Activated T-helper 1 cell treated with anti-CD3 and anti-CD28 coated beads, Interleukin-12 subunit alpha, Interleukin-12 subunit beta, Interleukin-2, Interleukin-4 antibody, amounts not matched to agents 30 ng/mL and 10 ng/mL and 1 ng/mL, durations not matched to agents 14 hours and 24 hours and 36 hours (primary cell): ENCODE measurements at regions not wholly inside any gene's neighbourhood (a gene's known extent, or its start where the extent isn't known, plus 50 kb on each side); places are given as distances from the start of the nearest gene placed in this dataset.
A peak's percentile ranks its signal among the peaks of the same experiment; 100 is the strongest.
"Not testable (repeated sequence)": the region's sequence is repeated elsewhere in the genome, so short reads cannot be mapped to it uniquely, and the experiment has no call there.

Experiments
- DNase-seq: peaks from one replicate; pipeline ENCODE4 v3.0.0; 2021; ENCODE audit warnings: low spot score
- H3K27ac Mint-ChIP-seq: one replicate; pipeline ENCODE4 v1.8.0; 2021; ENCODE audit warnings: mild to moderate bottlenecking, mixed read lengths
- H3K27me3 Mint-ChIP-seq: one replicate; pipeline ENCODE4 v1.8.0; 2022; ENCODE audit warnings: mild to moderate bottlenecking, moderate library complexity, mixed read lengths; ENCODE audit not compliant: insufficient read depth
- H3K36me3 Mint-ChIP-seq: one replicate; pipeline ENCODE4 v1.8.0; 2021; ENCODE audit warnings: low read depth, mixed read lengths
- H3K4me1 Mint-ChIP-seq: one replicate; pipeline ENCODE4 v1.8.0; 2021; ENCODE audit warnings: low read depth, mixed read lengths
- H3K4me3 Mint-ChIP-seq: one replicate; pipeline ENCODE4 v1.8.0; 2021; ENCODE audit warnings: mild to moderate bottlenecking, moderate library complexity, mixed read lengths
- H3K9me3 Mint-ChIP-seq: one replicate; pipeline ENCODE4 v1.8.0; 2021; ENCODE audit warnings: mixed read lengths
- intact Hi-C: fragments of 100-400 bp; cut with micrococcal nuclease; formaldehyde crosslinking; loops from one replicate; pipeline ENCODE4 v1.15.1; 2024

DNA sequence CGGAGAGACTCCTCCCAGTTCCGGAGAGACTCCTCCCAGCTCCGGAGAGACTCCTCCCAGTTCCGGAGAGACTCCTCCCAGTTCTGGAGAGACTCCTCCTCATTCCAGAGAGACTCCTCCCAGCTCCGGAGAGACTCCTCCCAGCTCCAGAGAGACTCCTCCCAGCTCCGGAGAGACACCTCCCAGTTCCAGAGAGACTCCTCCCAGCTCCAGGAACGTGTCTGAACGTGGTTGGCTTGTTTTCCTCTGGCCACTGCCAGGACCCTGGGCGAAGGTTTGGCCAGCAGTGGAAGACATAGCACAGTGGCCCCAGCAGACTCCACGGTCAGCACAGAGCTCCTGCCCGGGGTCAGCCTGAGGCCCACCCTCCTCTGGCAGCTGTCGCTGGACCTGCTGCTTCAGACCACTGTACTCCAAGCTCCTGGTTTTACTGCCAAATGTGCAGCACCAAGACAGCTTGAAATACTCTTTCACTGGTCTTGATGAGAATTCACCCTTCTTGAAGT lies 122.3 kb upstream of the AFDN start:
- H3K27me3 Mint-ChIP-seq, result peaks cover 24% of the 10 kb centered on the region

DNA sequence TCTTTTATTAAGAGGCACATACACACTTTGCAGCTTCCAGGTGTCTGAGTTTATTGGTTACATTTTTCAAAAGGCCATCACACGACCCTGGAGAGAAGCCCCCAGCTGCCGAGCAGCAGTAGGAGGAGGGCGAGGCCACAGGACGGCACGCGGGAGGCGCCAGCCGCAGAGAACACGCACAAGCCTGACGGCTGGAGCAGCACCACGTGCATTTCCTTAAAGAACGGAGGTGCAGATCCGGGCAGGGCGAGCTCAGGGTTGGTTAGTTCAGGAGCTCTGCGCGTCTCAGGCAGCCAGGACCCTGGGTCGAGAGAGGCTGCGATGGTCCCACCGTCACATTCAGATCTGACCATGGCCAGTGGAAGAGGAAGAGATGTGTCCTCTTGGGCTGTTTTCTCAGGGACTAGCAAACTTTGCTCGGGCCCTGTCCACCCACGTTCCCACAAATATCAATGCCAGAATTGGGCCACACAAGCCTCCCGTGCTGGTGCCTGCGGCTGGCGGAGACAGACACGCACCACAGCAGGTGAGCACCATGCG lies 121.4 kb upstream of the AFDN start:
- Mint-ChIP-seq H3K9me3 (no peaks in the 10 kb centered on the region), H3K36me3 (peaks cover 5% of the 10 kb centered on the region), H3K4me3 (no peak overlapping the region), H3K27ac (no peak overlapping the region), H3K4me1 (peaks cover 60% of the 10 kb centered on the region), H3K27me3 (peaks cover 28% of the 10 kb centered on the region)
- intact Hi-C loops, result loop anchor here (5.0 to 10.0 kb wide), 2 partner anchors 192 to 1290 kb away; no protein-coding TSS in a partner anchor
- no peak for DNase-seq

More for the DNA sequence above, 122.3 kb upstream of the AFDN start:
- Mint-ChIP-seq H3K4me1 (peaks cover 64% of the 10 kb centered on the region), H3K27ac (no peak overlapping the region), H3K9me3 (no peaks in the 10 kb centered on the region), H3K4me3 (no peak overlapping the region), H3K36me3 (peaks cover 5% of the 10 kb centered on the region)
- intact Hi-C loops, result loop anchor here (10.0 kb wide), 1 partner anchor 1290 kb away; no protein-coding TSS in a partner anchor
- DNase-seq, result no peak

GRCh38 chr6:167706313-167707109 lies 120.2 kb upstream of the AFDN start:
- H3K27me3 Mint-ChIP-seq, result peaks cover 37% of the 10 kb centered on the region
- peaks cover 50% of the 10 kb centered on the region for H3K4me1 Mint-ChIP-seq
- H3K9me3 Mint-ChIP-seq, result no peaks in the 10 kb centered on the region
- peak; percentile 77 for DNase-seq
- peak overlapping the region; percentile 63 for H3K4me3 Mint-ChIP-seq
- intact Hi-C loops, result loop anchor here (1.0 to 10.0 kb wide), 6 partner anchors 7 to 1292 kb away; no protein-coding TSS in a partner anchor
- peak overlapping the region; percentile 95 for H3K27ac Mint-ChIP-seq
- peaks cover 2% of the 10 kb centered on the region for H3K36me3 Mint-ChIP-seq

DNA sequence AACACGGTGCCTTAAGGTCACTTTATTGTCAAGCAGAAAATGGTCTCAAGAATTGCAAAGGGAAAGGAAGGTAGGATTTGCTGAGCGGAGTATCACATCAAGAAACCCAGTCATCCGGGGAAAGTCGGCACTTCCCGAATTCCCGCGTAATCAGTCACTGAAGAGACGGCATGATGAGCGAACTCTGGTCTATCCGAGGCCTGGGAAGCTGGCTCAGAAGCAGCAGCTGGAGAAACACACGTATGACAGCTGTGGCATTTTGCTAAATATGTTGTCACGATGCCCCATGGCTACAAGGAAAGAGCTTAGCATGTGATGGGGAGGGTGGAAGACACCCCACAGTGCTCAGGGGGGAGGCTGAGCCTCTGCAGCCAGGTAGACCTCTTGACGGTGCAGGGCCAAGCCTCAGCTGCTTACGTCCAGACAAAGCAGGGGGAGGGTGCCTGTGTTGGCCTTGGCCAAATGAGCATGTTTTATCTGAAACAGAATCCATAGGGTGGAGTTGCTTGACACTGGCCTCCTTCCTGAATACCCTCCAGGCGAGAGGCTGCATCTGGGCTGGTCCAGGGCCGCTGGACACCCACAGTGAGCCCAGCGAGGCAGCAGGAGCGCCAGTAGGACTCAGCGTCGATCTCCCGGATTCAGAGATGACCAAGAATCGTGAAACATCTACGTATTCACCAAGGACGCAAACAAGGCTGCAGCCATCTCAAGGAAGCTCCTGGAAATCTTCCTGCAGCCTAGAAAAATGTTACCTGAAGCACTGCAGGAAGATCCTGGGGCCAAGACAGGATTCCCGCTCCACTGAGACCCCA lies 118.8 kb upstream of the AFDN start:
- intact Hi-C loops, result loop anchor here (1.0 to 10.0 kb wide), 6 partner anchors 9 to 1293 kb away; no protein-coding TSS in a partner anchor
- no peaks in the 10 kb centered on the region for H3K9me3 Mint-ChIP-seq
- H3K27ac Mint-ChIP-seq, result no peak overlapping the region
- peaks cover 49% of the 10 kb centered on the region for H3K27me3 Mint-ChIP-seq
- peaks cover 2% of the 10 kb centered on the region for H3K36me3 Mint-ChIP-seq
- DNase-seq, result no peak
- peaks cover 46% of the 10 kb centered on the region for H3K4me1 Mint-ChIP-seq
- H3K4me3 Mint-ChIP-seq, result no peak overlapping the region

DNA sequence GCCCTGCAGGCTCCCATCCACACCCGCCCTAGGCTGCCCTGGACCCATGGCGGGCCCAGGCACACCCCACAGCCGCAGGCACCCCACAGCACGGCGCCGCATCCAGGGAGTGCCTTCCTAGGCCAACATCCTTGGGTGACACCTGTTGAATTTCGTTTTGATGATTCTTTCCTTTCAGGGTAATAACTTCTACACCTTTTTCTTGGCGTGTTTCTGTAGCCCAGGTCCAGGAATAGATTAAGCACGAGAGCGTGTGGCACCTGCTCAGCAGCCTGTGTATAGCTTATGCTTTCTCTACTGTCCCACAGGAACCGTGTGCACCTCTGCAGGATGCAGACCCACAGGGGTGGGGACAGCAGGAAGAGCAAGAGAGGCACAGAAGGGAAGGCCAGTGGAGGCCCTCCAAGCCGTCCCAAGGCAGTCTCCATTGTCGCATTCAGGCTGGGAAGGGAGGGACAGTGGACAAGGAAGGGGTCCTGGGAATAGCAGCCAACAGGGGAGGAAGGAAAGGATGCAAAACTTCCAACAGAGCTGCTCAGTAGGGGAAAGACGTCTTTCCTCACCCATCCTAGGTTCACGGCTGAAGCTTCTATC lies 118.1 kb upstream of the AFDN start:
- Mint-ChIP-seq H3K9me3 (no peaks in the 10 kb centered on the region), H3K27ac (no peak overlapping the region), H3K27me3 (peaks cover 53% of the 10 kb centered on the region), H3K36me3 (peaks cover 2% of the 10 kb centered on the region), H3K4me1 (peaks cover 46% of the 10 kb centered on the region), H3K4me3 (no peak overlapping the region)
- no peak for DNase-seq
- intact Hi-C loops, result loop anchor here (5.0 to 10.0 kb wide), 2 partner anchors 189 to 1294 kb away; no protein-coding TSS in a partner anchor

- Mint-ChIP-seq H3K27ac (no peak overlapping the region), H3K36me3 (peaks cover 2% of the 10 kb centered on the region), H3K4me3 (no peak overlapping the region), H3K9me3 (no peaks in the 10 kb centered on the region), H3K27me3 (peaks cover 59% of the 10 kb centered on the region), H3K4me1 (peaks cover 46% of the 10 kb centered on the region)
- DNase-seq, result no peak
- intact Hi-C loops, result loop anchor here (5.0 to 10.0 kb wide), 2 partner anchors 188 to 1294 kb away; no protein-coding TSS in a partner anchor
Observed at GRCh38 chr6:167709196-167709595, 117.5 kb upstream of the AFDN start.

GRCh38 chr6:167709776-167710336 lies 116.9 kb upstream of the AFDN start:
- H3K9me3 Mint-ChIP-seq, DNase-seq, H3K27ac Mint-ChIP-seq, H3K4me3 Mint-ChIP-seq, H3K36me3 Mint-ChIP-seq: not testable (repeated sequence)
- peaks cover 42% of the 10 kb centered on the region for H3K4me1 Mint-ChIP-seq
- intact Hi-C loops, result loop anchor here (5.0 to 10.0 kb wide), 2 partner anchors 187 to 1295 kb away; no protein-coding TSS in a partner anchor
- peaks cover 65% of the 10 kb centered on the region for H3K27me3 Mint-ChIP-seq

GRCh38 chr6:167710363-167710920 lies 116.3 kb upstream of the AFDN start:
- Mint-ChIP-seq H3K4me1 (peaks cover 36% of the 10 kb centered on the region), H3K27ac (no peak overlapping the region), H3K4me3 (no peak overlapping the region), H3K27me3 (peaks cover 69% of the 10 kb centered on the region), H3K36me3 (peaks cover 2% of the 10 kb centered on the region), H3K9me3 (no peaks in the 10 kb centered on the region)
- no peak for DNase-seq
- intact Hi-C loops, result no loop called here

DNA sequence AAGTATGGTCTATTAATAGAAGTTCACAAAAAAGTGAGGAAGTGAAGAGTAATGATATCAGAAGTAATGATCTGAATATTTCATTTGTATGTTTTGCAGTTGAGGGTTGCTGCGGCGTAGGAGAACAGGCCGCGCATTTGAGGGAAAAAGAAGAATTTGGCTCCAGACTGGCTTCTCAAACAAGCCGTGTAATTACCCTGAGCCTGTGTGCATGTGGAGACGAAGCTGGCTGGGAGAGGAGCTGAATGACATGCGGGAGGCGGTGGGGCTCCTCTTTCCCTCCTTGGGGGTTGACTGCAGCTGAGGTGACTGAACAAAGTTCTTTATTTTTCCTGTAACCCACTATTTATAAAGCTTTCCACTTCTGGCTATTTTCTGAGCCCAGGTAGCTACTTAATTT lies 115.5 kb upstream of the AFDN start:
- intact Hi-C loops, result no loop called here
- Mint-ChIP-seq H3K27ac (no peak overlapping the region), H3K27me3 (peaks cover 75% of the 10 kb centered on the region), H3K9me3 (no peaks in the 10 kb centered on the region), H3K4me3 (no peak overlapping the region), H3K36me3 (peaks cover under 1% of the 10 kb centered on the region), H3K4me1 (peaks cover 29% of the 10 kb centered on the region)
- DNase-seq, result no peak

DNA sequence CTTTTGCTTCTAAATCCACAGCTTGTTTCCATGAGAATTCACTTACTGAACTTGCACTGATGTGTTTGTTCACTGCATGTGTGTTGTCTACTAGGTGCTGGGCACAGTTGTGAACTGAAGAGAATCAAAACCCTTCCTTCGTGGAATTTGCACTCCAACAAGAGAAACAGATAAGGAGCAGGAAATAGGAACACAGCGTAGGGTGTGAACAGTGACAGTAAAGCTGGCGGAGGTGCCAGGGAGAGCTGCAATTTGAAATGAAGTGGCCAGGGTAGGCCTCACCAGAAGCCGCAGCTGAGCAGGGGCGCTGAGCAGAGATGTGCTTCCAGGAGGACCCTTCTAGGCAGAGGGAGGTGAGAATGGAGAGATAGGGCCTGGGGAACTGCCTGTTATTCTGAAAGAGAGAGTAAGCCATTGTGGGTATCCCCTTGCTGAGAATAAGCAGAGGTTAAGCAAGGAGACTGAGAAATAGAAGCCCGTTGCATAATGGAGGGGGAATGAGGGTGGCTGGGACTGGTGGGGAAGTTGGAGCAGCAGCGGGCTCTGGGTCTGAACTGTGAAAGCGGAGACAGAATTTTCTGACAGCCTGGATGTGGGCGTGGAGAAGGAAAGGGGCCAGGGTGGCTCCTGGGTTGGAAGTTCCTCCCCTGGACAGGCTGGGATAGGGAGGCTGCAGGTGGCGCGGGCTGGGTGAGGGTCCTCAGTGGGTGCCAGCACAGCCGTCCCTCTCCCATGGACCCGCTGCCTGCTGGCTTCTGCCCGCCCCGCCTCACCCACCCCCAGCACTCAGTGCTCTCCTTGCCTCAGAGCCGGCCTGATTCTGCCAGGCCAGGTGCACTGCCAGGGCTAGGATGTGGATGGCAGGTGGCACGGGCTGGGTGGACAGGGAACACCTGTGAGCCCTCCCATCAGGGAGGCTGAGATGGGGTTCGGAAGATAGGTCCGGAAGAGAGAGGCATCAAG lies 114.7 kb upstream of the AFDN start:
- no peak overlapping the region for H3K27ac Mint-ChIP-seq
- H3K27me3 Mint-ChIP-seq, result peaks cover 75% of the 10 kb centered on the region
- H3K4me3 Mint-ChIP-seq, result no peak overlapping the region
- intact Hi-C loops, result no loop called here
- no peaks in the 10 kb centered on the region for H3K36me3 Mint-ChIP-seq
- H3K9me3 Mint-ChIP-seq, result no peaks in the 10 kb centered on the region
- no peak for DNase-seq
- H3K4me1 Mint-ChIP-seq, result peaks cover 24% of the 10 kb centered on the region
